Brain microvascular endothelial cell (primary cell): ENCODE measurements at regions not wholly inside any gene's neighbourhood (a gene's known extent, or its start where the extent isn't known, plus 50 kb on each side); places are given as distances from the start of the nearest gene placed in this dataset.
A peak's percentile ranks its signal among the peaks of the same experiment; 100 is the strongest.

Source experiments
- DNase-seq: peaks from one replicate; pipeline ENCODE4 v3.0.0-alpha.2; 2020
- H3K27ac ChIP-seq: fragments of 250-450 bp; sonication (Bioruptor Pico); 2 replicates; pipeline ENCODE4 v1.5.1; 2020; ENCODE audit warnings: mild to moderate bottlenecking, moderate library complexity
- H3K27me3 ChIP-seq: fragments of 250-450 bp; sonication (Bioruptor Pico); replicated peaks from 2 replicates; pipeline ENCODE4 v1.5.1; 2020; ENCODE audit warnings: mild to moderate bottlenecking
- H3K36me3 ChIP-seq: fragments of 250-450 bp; sonication (Bioruptor Pico); replicated peaks from 2 replicates; pipeline ENCODE4 v1.5.1; 2020; ENCODE audit warnings: mild to moderate bottlenecking
- H3K4me3 ChIP-seq: 2 replicates; pipeline ENCODE4 v1.5.1; 2011; ENCODE audit warnings: low read depth, mild to moderate bottlenecking, control low read depth, low read length, moderate library complexity
- in situ Hi-C: cut with HindIII; loops from 2 replicates; pipeline ENCODE4 v1.10.0; 2017; ENCODE audit warnings: low sequenced_read_pairs, low pct_ligation_motif_present
- TF ChIP-seq, protein P1 (sequence below): IDR thresholded peaks from 2 replicates; pipeline ENCODE4 v1.5.1; 2011; ENCODE audit warnings: low read depth, mild to moderate bottlenecking, moderate library complexity, low read length, control low read depth, inconsistent platforms; ENCODE audit errors: missing control alignments

DNA sequence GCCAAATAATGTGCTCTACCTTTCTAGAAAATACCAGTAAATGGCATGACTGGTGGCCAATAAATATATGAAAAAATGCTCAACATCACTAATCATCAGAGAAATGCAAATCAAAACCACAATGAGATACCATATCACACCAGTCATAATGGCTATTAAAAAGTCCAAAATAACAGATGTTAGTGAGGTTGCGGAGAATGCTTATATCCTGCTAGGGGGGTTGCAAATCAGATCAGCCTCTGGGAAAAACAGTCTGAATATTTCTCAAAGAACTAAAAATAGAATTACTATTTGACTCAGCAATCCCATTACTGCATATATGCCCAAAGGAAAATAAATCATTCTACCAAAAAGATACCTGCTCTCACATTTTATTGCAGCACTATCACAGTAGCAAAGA lies 115.1 kb downstream of the RASGEF1B start:
- no peaks in the 10 kb centered on the region for H3K27me3 ChIP-seq
- H3K4me3 ChIP-seq, result no peak overlapping the region
- DNase-seq, result no peak
- no peaks in the 10 kb centered on the region for H3K36me3 ChIP-seq
- no peak overlapping the region for H3K27ac ChIP-seq
- in situ Hi-C loops, result no loop called here
- TF ChIP-seq, protein P1, sequence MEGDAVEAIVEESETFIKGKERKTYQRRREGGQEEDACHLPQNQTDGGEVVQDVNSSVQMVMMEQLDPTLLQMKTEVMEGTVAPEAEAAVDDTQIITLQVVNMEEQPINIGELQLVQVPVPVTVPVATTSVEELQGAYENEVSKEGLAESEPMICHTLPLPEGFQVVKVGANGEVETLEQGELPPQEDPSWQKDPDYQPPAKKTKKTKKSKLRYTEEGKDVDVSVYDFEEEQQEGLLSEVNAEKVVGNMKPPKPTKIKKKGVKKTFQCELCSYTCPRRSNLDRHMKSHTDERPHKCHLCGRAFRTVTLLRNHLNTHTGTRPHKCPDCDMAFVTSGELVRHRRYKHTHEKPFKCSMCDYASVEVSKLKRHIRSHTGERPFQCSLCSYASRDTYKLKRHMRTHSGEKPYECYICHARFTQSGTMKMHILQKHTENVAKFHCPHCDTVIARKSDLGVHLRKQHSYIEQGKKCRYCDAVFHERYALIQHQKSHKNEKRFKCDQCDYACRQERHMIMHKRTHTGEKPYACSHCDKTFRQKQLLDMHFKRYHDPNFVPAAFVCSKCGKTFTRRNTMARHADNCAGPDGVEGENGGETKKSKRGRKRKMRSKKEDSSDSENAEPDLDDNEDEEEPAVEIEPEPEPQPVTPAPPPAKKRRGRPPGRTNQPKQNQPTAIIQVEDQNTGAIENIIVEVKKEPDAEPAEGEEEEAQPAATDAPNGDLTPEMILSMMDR, result no peak

DNA sequence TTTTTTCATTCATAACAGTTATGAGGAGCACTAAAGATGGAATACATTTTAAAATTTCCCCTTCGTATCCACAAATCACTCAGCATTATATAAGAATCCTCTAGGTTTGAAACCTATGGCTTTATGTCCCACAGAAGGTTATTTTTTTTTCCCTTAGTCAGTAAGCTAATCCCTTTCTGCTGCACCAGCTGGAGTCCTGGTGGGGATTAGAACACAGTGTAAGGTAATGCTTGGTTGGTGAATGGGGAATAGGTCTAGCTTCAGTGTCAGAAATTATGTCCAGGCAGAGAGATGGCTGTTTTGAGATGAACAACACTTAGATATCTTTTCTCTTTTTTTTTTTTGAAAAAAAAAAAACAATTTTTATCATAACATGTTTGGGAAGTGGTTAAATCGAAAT lies 116.6 kb downstream of the RASGEF1B start:
- in situ Hi-C loops, result no loop called here
- TF ChIP-seq, protein P1, result no peak
- H3K27ac ChIP-seq, result no peak overlapping the region
- no peak overlapping the region for H3K4me3 ChIP-seq
- no peaks in the 10 kb centered on the region for H3K36me3 ChIP-seq
- H3K27me3 ChIP-seq, result no peaks in the 10 kb centered on the region
- no peak for DNase-seq

DNA sequence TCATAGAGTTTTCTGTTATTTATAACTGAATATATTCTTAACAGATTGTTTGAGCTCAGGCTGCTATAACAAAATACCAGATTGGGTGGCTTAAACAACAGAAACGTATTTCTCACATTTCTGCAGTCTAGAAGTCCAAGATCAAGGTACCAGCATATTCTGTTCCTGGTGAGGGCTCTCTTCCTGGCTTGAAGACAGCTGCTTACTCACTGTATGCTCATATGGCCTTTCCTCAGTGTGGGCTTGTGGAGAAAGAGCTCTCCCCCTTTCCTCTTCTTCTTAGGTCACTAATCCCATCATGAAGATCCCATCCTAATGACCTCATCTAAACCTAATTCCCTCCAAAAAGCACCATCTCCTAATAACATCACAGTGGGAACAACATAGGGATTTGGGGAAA lies 117.8 kb downstream of the RASGEF1B start:
- in situ Hi-C loops, result no loop called here
- TF ChIP-seq, protein P1, result no peak
- H3K4me3 ChIP-seq, result no peak overlapping the region
- no peak overlapping the region for H3K27ac ChIP-seq
- no peaks in the 10 kb centered on the region for H3K36me3 ChIP-seq
- no peaks in the 10 kb centered on the region for H3K27me3 ChIP-seq
- no peak for DNase-seq

DNA sequence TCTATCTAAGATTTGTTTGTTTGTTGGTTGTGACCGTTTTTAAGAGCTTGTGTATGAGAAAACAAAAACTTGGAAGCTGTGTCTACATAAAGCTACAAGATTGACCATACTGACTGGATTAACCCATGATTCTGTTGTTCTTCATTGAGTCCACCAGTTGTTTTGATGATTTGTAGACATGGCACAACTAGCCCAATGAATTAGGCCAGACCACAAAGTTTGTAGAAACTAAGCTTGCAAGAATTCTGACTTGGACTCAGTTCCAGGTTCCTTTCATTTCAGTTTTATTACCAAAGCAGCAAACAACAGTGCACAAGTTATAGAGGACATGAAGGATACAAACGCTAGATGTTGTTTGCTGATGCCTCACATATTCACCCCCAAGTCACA lies 119.3 kb downstream of the RASGEF1B start:
- H3K4me3 ChIP-seq, result no peak overlapping the region
- in situ Hi-C loops, result no loop called here
- H3K36me3 ChIP-seq, result no peaks in the 10 kb centered on the region
- TF ChIP-seq, protein P1, result no peak
- H3K27ac ChIP-seq, result no peak overlapping the region
- no peaks in the 10 kb centered on the region for H3K27me3 ChIP-seq
- no peak for DNase-seq

DNA sequence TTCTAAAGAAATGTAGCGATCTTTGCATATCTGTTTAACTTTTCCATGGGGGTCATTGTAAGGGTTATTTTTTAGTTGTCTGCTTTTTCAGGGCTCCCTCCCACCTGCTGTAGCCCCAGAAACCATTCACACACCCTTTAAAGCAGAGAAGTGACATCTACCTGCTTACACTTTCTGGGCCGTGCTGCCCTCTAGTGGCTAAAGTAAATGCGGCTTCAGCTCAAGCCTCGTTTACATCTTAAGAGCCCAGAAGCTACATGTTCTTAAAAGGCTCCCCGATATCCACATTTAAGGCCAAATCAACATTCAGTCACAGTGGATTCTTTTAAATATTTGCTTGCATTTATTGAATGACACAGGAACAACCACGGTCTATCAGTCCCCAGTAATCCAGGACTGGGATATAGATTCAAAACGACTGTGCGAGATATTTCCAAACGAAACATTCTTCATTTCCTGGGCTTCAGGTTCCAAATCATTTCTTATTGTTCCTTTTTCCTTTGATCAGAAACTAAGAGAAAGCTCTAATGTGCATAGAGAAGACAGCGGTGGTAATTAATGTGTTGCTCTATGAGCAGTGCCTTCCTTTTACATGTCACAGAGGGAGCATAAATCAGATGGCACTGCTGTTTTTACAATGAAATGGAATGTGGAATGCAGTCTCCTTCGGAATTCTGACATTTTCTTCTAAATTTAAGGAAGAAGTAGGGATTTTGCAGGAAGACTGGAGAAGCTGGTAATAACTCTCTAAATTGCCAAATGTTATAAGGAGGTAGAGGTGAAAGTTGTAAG lies 119.9 kb downstream of the RASGEF1B start:
- H3K36me3 ChIP-seq, result no peaks in the 10 kb centered on the region
- no peaks in the 10 kb centered on the region for H3K27me3 ChIP-seq
- peak; percentile 74 for DNase-seq
- no peak overlapping the region for H3K4me3 ChIP-seq
- TF ChIP-seq, protein P1, result peak; percentile 93
- in situ Hi-C loops, result no loop called here
- H3K27ac ChIP-seq, result no peak overlapping the region

DNA sequence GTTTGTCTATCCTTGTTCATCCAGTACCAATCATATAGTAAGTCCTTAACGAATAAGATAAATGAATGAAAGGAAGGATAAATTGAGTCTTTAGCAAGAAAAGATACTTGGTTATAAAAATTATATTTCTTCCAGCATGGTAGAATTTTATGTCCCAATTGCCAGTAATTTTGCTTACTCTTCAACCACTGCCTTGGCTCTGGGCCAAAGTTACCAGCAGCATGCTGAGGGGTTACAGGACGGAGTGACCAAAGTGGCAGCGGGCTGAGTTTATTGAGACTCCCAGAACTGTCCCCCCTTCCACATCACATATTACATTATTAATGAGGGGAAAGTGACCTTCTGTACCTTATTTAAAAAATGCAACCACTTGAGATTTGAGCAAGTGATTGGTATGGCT lies 121.7 kb downstream of the RASGEF1B start:
- Histone ChIP-seq H3K27me3 (no peaks in the 10 kb centered on the region), H3K4me3 (no peak overlapping the region), H3K27ac (no peak overlapping the region), H3K36me3 (no peaks in the 10 kb centered on the region)
- TF ChIP-seq, protein P1, result no peak
- in situ Hi-C loops, result no loop called here
- no peak for DNase-seq
